ENCODE measurements at regions not wholly inside any gene's neighbourhood (a gene's known extent, or its start where the extent isn't known, plus 50 kb on each side); places are given as distances from the start of the nearest gene placed in this dataset. TPM values are rescaled to one million over a fixed set of nuclear protein-coding genes. Genes with fewer than 3 reads are reported as not detected.
"Not testable (repeated sequence)": the region's sequence is repeated elsewhere in the genome, so short reads cannot be mapped to it uniquely, and the experiment has no call there.

GRCh38 chr10:45243261-45243660, 72.1 kb downstream of the OR13A1 start:
- H3K9me3 ChIP-seq (ENCODE audit: low read depth): no peaks in the 10 kb centered on the region
- H3K27ac ChIP-seq: no peak overlapping the region
- H3K36me3 ChIP-seq (replicated peaks; ENCODE audit: insufficient read depth, low read depth): no peaks in the 10 kb centered on the region
- H3K4me3 ChIP-seq: no peak overlapping the region
- H2AFZ ChIP-seq: no peak overlapping the region
- H3K4me2 ChIP-seq: no peak overlapping the region
- WGBS (ENCODE audit: low lambda C conversion rate, missing lambda C conversion rate): 87% methylated on average over 2 of the region's 2 CpGs
- H3K9me2 ChIP-seq (replicated peaks; ENCODE audit: insufficient read depth): no peaks in the 10 kb centered on the region
- no peaks in the 10 kb centered on the region for H4K20me1 ChIP-seq (ENCODE audit: insufficient read depth, poor library complexity, severe bottlenecking)
- no peaks in the 10 kb centered on the region for H3K79me2 ChIP-seq
- no peaks in the 10 kb centered on the region for H3K27me3 ChIP-seq
- H3K4me1 ChIP-seq (ENCODE audit: insufficient read depth): no peaks in the 10 kb centered on the region
- no peak for DNase-seq (ENCODE audit: low spot score)
- TF ChIP-seq CTCF (IDR thresholded peaks at IDR 0.05; ENCODE audit: poor library complexity) (no peak), EZH2 (IDR thresholded peaks at IDR 0.05; ENCODE audit: borderline replicate concordance) (no peak), EZH2phosphoT487 (IDR thresholded peaks at IDR 0.05; ENCODE audit: low read depth, severe bottlenecking, unreplicated experiment) (no peak)

GRCh38 chr10:45246522-45246921, 68.9 kb downstream of the OR13A1 start:
- Histone ChIP-seq H3K27ac (no peak overlapping the region), H3K4me2 (no peak overlapping the region), H3K9me3 (ENCODE audit: low read depth) (no peaks in the 10 kb centered on the region), H4K20me1 (ENCODE audit: insufficient read depth, poor library complexity, severe bottlenecking) (no peaks in the 10 kb centered on the region), H3K4me3 (no peak overlapping the region), H3K27me3 (no peaks in the 10 kb centered on the region), H3K79me2 (no peaks in the 10 kb centered on the region), H3K36me3 (replicated peaks; ENCODE audit: insufficient read depth, low read depth) (no peaks in the 10 kb centered on the region), H3K4me1 (ENCODE audit: insufficient read depth) (no peaks in the 10 kb centered on the region), H3K9me2 (replicated peaks; ENCODE audit: insufficient read depth) (no peaks in the 10 kb centered on the region), H2AFZ (no peak overlapping the region)
- WGBS (ENCODE audit: low lambda C conversion rate, missing lambda C conversion rate): 86% methylated on average over 1 of the region's 1 CpG
- no peak for DNase-seq (ENCODE audit: low spot score)
- TF ChIP-seq CTCF (IDR thresholded peaks at IDR 0.05; ENCODE audit: poor library complexity): no peak
- no peak for TF ChIP-seq EZH2 (IDR thresholded peaks at IDR 0.05; ENCODE audit: borderline replicate concordance)
- TF ChIP-seq EZH2phosphoT487 (IDR thresholded peaks at IDR 0.05; ENCODE audit: low read depth, severe bottlenecking, unreplicated experiment): no peak

- H3K9me2 ChIP-seq (replicated peaks; ENCODE audit: insufficient read depth): no peaks in the 10 kb centered on the region
- no peaks in the 10 kb centered on the region for H4K20me1 ChIP-seq (ENCODE audit: insufficient read depth, poor library complexity, severe bottlenecking)
- H3K79me2 ChIP-seq: no peaks in the 10 kb centered on the region
- no peaks in the 10 kb centered on the region for H3K36me3 ChIP-seq (replicated peaks; ENCODE audit: insufficient read depth, low read depth)
- TF ChIP-seq EZH2 (IDR thresholded peaks at IDR 0.05; ENCODE audit: borderline replicate concordance): no peak
- TF ChIP-seq EZH2phosphoT487 (IDR thresholded peaks at IDR 0.05; ENCODE audit: low read depth, severe bottlenecking, unreplicated experiment): no peak
- peak; percentile 83 for TF ChIP-seq CTCF (IDR thresholded peaks at IDR 0.05; ENCODE audit: poor library complexity)
- H3K4me2 ChIP-seq: peak overlapping the region; percentile 75
- H3K9me3 ChIP-seq (ENCODE audit: low read depth): no peaks in the 10 kb centered on the region
- H3K27me3 ChIP-seq: no peaks in the 10 kb centered on the region
- H2AFZ ChIP-seq: peak overlapping the region; percentile 68
- peak overlapping the region; percentile 46 for H3K4me3 ChIP-seq
- 46% methylated on average over 17 of the region's 17 CpGs for WGBS (ENCODE audit: low lambda C conversion rate, missing lambda C conversion rate)
- no peaks in the 10 kb centered on the region for H3K4me1 ChIP-seq (ENCODE audit: insufficient read depth)
- DNase-seq (ENCODE audit: low spot score): peak; percentile 88
- peak overlapping the region; percentile 61 for H3K27ac ChIP-seq
Measured at GRCh38 chr10:45249978-45250693, 65.3 kb downstream of the OR13A1 start.

GRCh38 chr10:45250694-45251075, 64.7 kb downstream of the OR13A1 start:
- H3K27ac ChIP-seq; H3K9me3 ChIP-seq (ENCODE audit: low read depth); H3K27me3 ChIP-seq; DNase-seq (ENCODE audit: low spot score); H3K4me1 ChIP-seq (ENCODE audit: insufficient read depth); H3K4me2 ChIP-seq; H3K36me3 ChIP-seq (replicated peaks; ENCODE audit: insufficient read depth, low read depth); H3K4me3 ChIP-seq; H4K20me1 ChIP-seq (ENCODE audit: insufficient read depth, poor library complexity, severe bottlenecking); H2AFZ ChIP-seq; H3K9me2 ChIP-seq (replicated peaks; ENCODE audit: insufficient read depth); H3K79me2 ChIP-seq: not testable (repeated sequence)
- WGBS (ENCODE audit: low lambda C conversion rate, missing lambda C conversion rate): 92% methylated on average over 6 of the region's 6 CpGs

Small RNAs in the stretch of these regions (microRNA-seq; reads per million reads assigned to microRNA genes)
- gene MIR3156-1: not detected

Small RNAs in the stretch of these regions (small RNA-seq; reads per million reads assigned to genes)
- gene AL512324.1 (not detected), gene MIR3156-1 (not detected), gene RNU6-1207P (not detected)

Data from hepatocyte (in vitro differentiated cells).